ENCODE measurements at regions not wholly inside any gene's neighbourhood (a gene's known extent, or its start where the extent isn't known, plus 50 kb on each side); places are given as distances from the start of the nearest gene placed in this dataset.

- Histone ChIP-seq H3K4me2 (ENCODE audit: unreplicated experiment) (no peak overlapping the region), H3K9me3 (ENCODE audit: low read depth) (no peaks in the 10 kb centered on the region), H3K36me3 (ENCODE audit: low read depth) (no peaks in the 10 kb centered on the region), H3F3A (ENCODE audit: insufficient read depth) (peaks cover 11% of the 10 kb centered on the region), H3K9me2 (ENCODE audit: insufficient read depth) (no peaks in the 10 kb centered on the region), H3K9ac (no peak overlapping the region), H3K4me3 (no peak overlapping the region), H3K79me2 (ENCODE audit: insufficient read depth) (no peaks in the 10 kb centered on the region), H3K27ac (no peak overlapping the region), H3K4me1 (ENCODE audit: insufficient read depth) (peaks cover 20% of the 10 kb centered on the region), H4K20me1 (ENCODE audit: insufficient read depth) (no peaks in the 10 kb centered on the region), H2AFZ (no peak overlapping the region), H3K27me3 (replicated peaks; ENCODE audit: insufficient read depth) (no peaks in the 10 kb centered on the region)
- DNase-seq: no peak
- no peak for TF ChIP-seq EZH2 (IDR thresholded peaks at IDR 0.05; ENCODE audit: insufficient read depth, poor library complexity, severe bottlenecking)
- no peak for TF ChIP-seq EZH2phosphoT487 (IDR thresholded peaks at IDR 0.05; ENCODE audit: insufficient read depth, low read depth)
- in situ Hi-C loops (cut with MboI): no loop called here
- 80% methylated on average over 3 of the region's 3 CpGs for whole genome bisulfite sequencing, 2 experiments (ENCODE audit: low coverage in 1 of 2, low lambda C conversion rate in 2 of 2, missing lambda C conversion rate in 2 of 2)
These were observed 146.2 kb downstream of the TBXT start for GRCh38 chr6:166021429-166021828.

- Histone ChIP-seq H3K27me3 (replicated peaks; ENCODE audit: insufficient read depth) (0 out of 2 replicates have a peak, but pooled peaks cover 3% of the 10 kb centered on the region), H2AFZ (no peak overlapping the region), H3K27ac (no peak overlapping the region), H3K4me3 (no peak overlapping the region), H3K4me2 (ENCODE audit: unreplicated experiment) (no peak overlapping the region), H3K9ac (no peak overlapping the region), H3K9me2 (ENCODE audit: insufficient read depth) (no peaks in the 10 kb centered on the region), H3K4me1 (ENCODE audit: insufficient read depth) (peaks cover under 1% of the 10 kb centered on the region; the same call in 1 of the 2 replicates), H3K9me3 (ENCODE audit: low read depth) (no peaks in the 10 kb centered on the region), H4K20me1 (ENCODE audit: insufficient read depth) (no peaks in the 10 kb centered on the region), H3K36me3 (ENCODE audit: low read depth) (no peaks in the 10 kb centered on the region), H3F3A (ENCODE audit: insufficient read depth) (no peaks in the 10 kb centered on the region), H3K79me2 (ENCODE audit: insufficient read depth) (no peaks in the 10 kb centered on the region)
- no peak for DNase-seq
- TF ChIP-seq EZH2phosphoT487 (IDR thresholded peaks at IDR 0.05; ENCODE audit: insufficient read depth, low read depth): no peak
- TF ChIP-seq EZH2 (IDR thresholded peaks at IDR 0.05; ENCODE audit: insufficient read depth, poor library complexity, severe bottlenecking): no peak
- WGBS, 2 experiments (ENCODE audit: low coverage in 1 of 2, low lambda C conversion rate in 2 of 2, missing lambda C conversion rate in 2 of 2): 46 to 47% methylated on average over 6 of the region's 6 CpGs
- in situ Hi-C loops (cut with MboI): no loop called here
These were observed 148.4 kb downstream of the TBXT start for GRCh38 chr6:166019214-166019613.

- DNase-seq: no peak
- no peaks in the 10 kb centered on the region for H3F3A ChIP-seq (ENCODE audit: insufficient read depth)
- H3K9ac ChIP-seq: no peak overlapping the region
- H3K36me3 ChIP-seq (ENCODE audit: low read depth): no peaks in the 10 kb centered on the region
- WGBS, 2 experiments (ENCODE audit: low coverage in 1 of 2, low lambda C conversion rate in 2 of 2, missing lambda C conversion rate in 2 of 2): 8 to 10% methylated on average over 1 of the region's 1 CpG
- no peak overlapping the region for H2AFZ ChIP-seq
- no peaks in the 10 kb centered on the region for H3K9me2 ChIP-seq (ENCODE audit: insufficient read depth)
- H4K20me1 ChIP-seq (ENCODE audit: insufficient read depth): no peaks in the 10 kb centered on the region
- 0 out of 2 replicates have a peak, but pooled peaks cover 3% of the 10 kb centered on the region for H3K27me3 ChIP-seq (replicated peaks; ENCODE audit: insufficient read depth)
- no peak overlapping the region for H3K27ac ChIP-seq
- H3K9me3 ChIP-seq (ENCODE audit: low read depth): no peaks in the 10 kb centered on the region
- H3K4me2 ChIP-seq (ENCODE audit: unreplicated experiment): no peak overlapping the region
- H3K4me3 ChIP-seq: no peak overlapping the region
- no peak for TF ChIP-seq EZH2 (IDR thresholded peaks at IDR 0.05; ENCODE audit: insufficient read depth, poor library complexity, severe bottlenecking)
- TF ChIP-seq EZH2phosphoT487 (IDR thresholded peaks at IDR 0.05; ENCODE audit: insufficient read depth, low read depth): no peak
- in situ Hi-C loops (cut with MboI): no loop called here
- no peaks in the 10 kb centered on the region for H3K79me2 ChIP-seq (ENCODE audit: insufficient read depth)
- no peaks in the 10 kb centered on the region for H3K4me1 ChIP-seq (ENCODE audit: insufficient read depth)
These were observed 150.5 kb downstream of the TBXT start for GRCh38 chr6:166017032-166017635.

- Histone ChIP-seq H2AFZ (no peak overlapping the region), H3K4me3 (no peak overlapping the region), H3F3A (ENCODE audit: insufficient read depth) (no peaks in the 10 kb centered on the region), H3K4me2 (ENCODE audit: unreplicated experiment) (no peak overlapping the region), H3K4me1 (ENCODE audit: insufficient read depth) (0 out of 2 replicates have a peak, but pooled peaks cover 1% of the 10 kb centered on the region), H3K27ac (no peak overlapping the region), H3K79me2 (ENCODE audit: insufficient read depth) (no peaks in the 10 kb centered on the region), H3K36me3 (ENCODE audit: low read depth) (no peaks in the 10 kb centered on the region), H3K9me2 (ENCODE audit: insufficient read depth) (no peaks in the 10 kb centered on the region), H4K20me1 (ENCODE audit: insufficient read depth) (no peaks in the 10 kb centered on the region), H3K9ac (no peak overlapping the region), H3K9me3 (ENCODE audit: low read depth) (no peaks in the 10 kb centered on the region), H3K27me3 (replicated peaks; ENCODE audit: insufficient read depth) (0 out of 2 replicates have a peak, but pooled peaks cover 3% of the 10 kb centered on the region)
- TF ChIP-seq EZH2 (IDR thresholded peaks at IDR 0.05; ENCODE audit: insufficient read depth, poor library complexity, severe bottlenecking) (no peak), EZH2phosphoT487 (IDR thresholded peaks at IDR 0.05; ENCODE audit: insufficient read depth, low read depth) (no peak)
- WGBS, 2 experiments (ENCODE audit: low coverage in 1 of 2, low lambda C conversion rate in 2 of 2, missing lambda C conversion rate in 2 of 2): 39 to 41% methylated on average over 5 of the region's 5 CpGs
- DNase-seq: no peak
- in situ Hi-C loops (cut with MboI): no loop called here
These were observed 152.7 kb downstream of the TBXT start for GRCh38 chr6:166014966-166015365.
